Ovary (tissue), 7 donors: ENCODE measurements at regions not wholly inside any gene's neighbourhood (a gene's known extent, or its start where the extent isn't known, plus 50 kb on each side); places are given as distances from the start of the nearest gene placed in this dataset.

ENCODE experiments used
- DNase-seq, 5 donors: peaks; one replicate each; pipeline ENCODE4 v3.0.0-alpha.2; 2019 to 2020
- H3K27ac ChIP-seq, 2 donors: fragments of 200-600 bp; one replicate each; pipeline versions ENCODE4 v1.5.1 to v1.8.0; 2019 to 2022
- H3K27me3 ChIP-seq: fragments of 200-600 bp; one replicate; pipeline ENCODE4 v1.8.0; 2022
- H3K36me3 ChIP-seq: fragments of 200-600 bp; sonication (generic); one replicate; pipeline ENCODE4 v1.5.1; 2019
- H3K4me1 ChIP-seq: one replicate; pipeline ENCODE4 v1.8.1; 2013; ENCODE audit warnings: mild to moderate bottlenecking, moderate library complexity; ENCODE audit not compliant: insufficient read depth
- H3K4me3 ChIP-seq: fragments of 200-600 bp; sonication (generic); one replicate; pipeline ENCODE4 v1.5.1; 2017
- H3K9me3 ChIP-seq, 2 donors: fragments of 200-600 bp in 1 of 2; sonication (generic) in 1 of 2; one replicate each; pipeline versions ENCODE4 v1.5.1 to v1.8.1; 2013 to 2019; ENCODE audit warnings: mild to moderate bottlenecking in 1 of 2, moderate library complexity in 1 of 2
- CTCF ChIP-seq, 3 donors: fragments of 450-650 bp in 2 of 3; fragments of 200-600 bp in 1 of 3; IDR thresholded peaks; one replicate each; pipeline versions ENCODE4 v1.5.1 to v1.8.0; 2016 to 2022; ENCODE audit warnings: antibody characterized with exemption in 3 of 3, mild to moderate bottlenecking in 1 of 3
- EP300 ChIP-seq: sonication (generic); formaldehyde crosslinking; IDR thresholded peaks from one replicate; pipeline ENCODE4 v1.6.1; 2017; ENCODE audit warnings: antibody characterized with exemption
- POLR2A ChIP-seq: fragments of 450-650 bp; IDR thresholded peaks from one replicate; pipeline ENCODE4 v1.6.1; 2017; ENCODE audit warnings: antibody characterized with exemption, mild to moderate bottlenecking, moderate library complexity
- WGBS, 3 donors: extraction: QIAGEN DNeasy Blood & Tissue Kit in 1 of 3; methylation state at CpG; one replicate each; pipeline versions ENCODE4 v1.1.5 to v1.1.7; 2013 to 2017; 5-methylcytosine and 5-hydroxymethylcytosine counted together
- intact Hi-C, 4 donors: fragments of 100-400 bp; cut with DNase I; formaldehyde crosslinking; loops; one replicate each; pipeline versions ENCODE4 v1.11.0 to v1.15.1; 2022 to 2023
- donor health status: DM: no; HTN: no; CAD: no; lungs with moderate emphysema.
- donor health status: DM: no; HTN: no; CAD: no.
- donor health status: Bipolar disorder and iron deficiency.
- donor health status: DM: no; HTN: no; CAD: no.
- donor health status: DM: yes; HTN: yes; CAD: no.

GRCh38 chr5:54667136-54667535 lies 149.6 kb downstream of the SNX18 start:
- Histone ChIP-seq H3K36me3 (no peaks in the 10 kb centered on the region), H3K4me1 (peaks cover 2% of the 10 kb centered on the region), H3K27ac (no peak overlapping the region), H3K9me3 (no peaks in the 10 kb centered on the region), H3K4me3 (no peak overlapping the region), H3K27me3 (no peaks in the 10 kb centered on the region)
- TF ChIP-seq POLR2A = no peak
- no peak for TF ChIP-seq EP300
- no peak for TF ChIP-seq CTCF (IDR thresholded peaks at IDR 0.05)
- intact Hi-C loops = no loop called here
- WGBS, 3 donors = 78 to 91% (median 81%) methylated on average over 3 of the region's 3 CpGs
- no peak for DNase-seq

GRCh38 chr5:54663866-54664265 lies 146.3 kb downstream of the SNX18 start:
- TF ChIP-seq CTCF (IDR thresholded peaks at IDR 0.05) = peak in 1 of 3 donors; percentile 14
- TF ChIP-seq POLR2A = no peak
- no peak for TF ChIP-seq EP300
- no peaks in the 10 kb centered on the region for H3K9me3 ChIP-seq
- no peaks in the 10 kb centered on the region for H3K36me3 ChIP-seq
- intact Hi-C loops = no loop called here
- WGBS, 3 donors = 23 to 26% (median 23%) methylated on average over 5 of the region's 5 CpGs
- no peaks in the 10 kb centered on the region for H3K27me3 ChIP-seq
- DNase-seq = peak in 4 of 5 donors; percentile 48 to 60 (median 56)
- peaks cover 6% of the 10 kb centered on the region for H3K4me1 ChIP-seq
- H3K4me3 ChIP-seq = no peak overlapping the region
- no peak overlapping the region for H3K27ac ChIP-seq

- H3K27ac ChIP-seq = no peak overlapping the region
- no peaks in the 10 kb centered on the region for H3K27me3 ChIP-seq
- 96 to 98% (median 97%) methylated on average over 6 of the region's 6 CpGs for WGBS, 3 donors
- DNase-seq = no peak
- H3K4me1 ChIP-seq = peaks cover 15% of the 10 kb centered on the region
- TF ChIP-seq CTCF (IDR thresholded peaks at IDR 0.05) (no peak), EP300 (no peak), POLR2A (no peak)
- H3K4me3 ChIP-seq = no peak overlapping the region
- no peaks in the 10 kb centered on the region for H3K9me3 ChIP-seq
- no peaks in the 10 kb centered on the region for H3K36me3 ChIP-seq
- intact Hi-C loops = no loop called here
Measured at GRCh38 chr5:54661111-54661510, 143.6 kb downstream of the SNX18 start.

GRCh38 chr5:54659700-54660131 lies 142.2 kb downstream of the SNX18 start:
- Histone ChIP-seq H3K4me3 (no peak overlapping the region), H3K4me1 (peaks cover 17% of the 10 kb centered on the region), H3K36me3 (no peaks in the 10 kb centered on the region), H3K9me3 (no peaks in the 10 kb centered on the region), H3K27me3 (no peaks in the 10 kb centered on the region), H3K27ac (no peak overlapping the region)
- WGBS, 3 donors = 82 to 91% (median 82%) methylated on average over 5 of the region's 5 CpGs
- TF ChIP-seq EP300 (no peak), CTCF (IDR thresholded peaks at IDR 0.05) (no peak), POLR2A (no peak)
- no peak for DNase-seq
- intact Hi-C loops = no loop called here

GRCh38 chr5:54658010-54658409 lies 140.5 kb downstream of the SNX18 start:
- intact Hi-C loops = no loop called here
- 46 to 67% (median 46%) methylated on average over 3 of the region's 3 CpGs for WGBS, 3 donors
- H3K4me1 ChIP-seq = peaks cover 15% of the 10 kb centered on the region
- no peak overlapping the region for H3K4me3 ChIP-seq
- no peaks in the 10 kb centered on the region for H3K36me3 ChIP-seq
- H3K9me3 ChIP-seq = no peaks in the 10 kb centered on the region
- H3K27me3 ChIP-seq = no peaks in the 10 kb centered on the region
- TF ChIP-seq CTCF (IDR thresholded peaks at IDR 0.05) = no peak
- TF ChIP-seq POLR2A = no peak
- no peak for TF ChIP-seq EP300
- no peak overlapping the region for H3K27ac ChIP-seq
- no peak for DNase-seq
